Smooth muscle cell (in vitro differentiated cells): ENCODE measurements at regions not wholly inside any gene's neighbourhood (a gene's known extent, or its start where the extent isn't known, plus 50 kb on each side); places are given as distances from the start of the nearest gene placed in this dataset.
A peak's percentile ranks its signal among the peaks of the same experiment; 100 is the strongest.
"Not testable (repeated sequence)": the region's sequence is repeated elsewhere in the genome, so short reads cannot be mapped to it uniquely, and the experiment has no call there.

Experiments used
- DNase-seq: peaks from one replicate; lab custom pipeline; 2025; ENCODE audit not compliant: unreplicated experiment; lab: John Stamatoyannopoulos, UW
- H2AFZ ChIP-seq: fragments of 200-600 bp; sonication (generic); 2 replicates; pipeline ENCODE4 v1.6.0; 2016; ENCODE audit warnings: antibody characterized with exemption, low read depth, mild to moderate bottlenecking
- H3F3A ChIP-seq: fragments of 200-600 bp; sonication (generic); 2 replicates; pipeline ENCODE4 v1.6.0; 2017; ENCODE audit warnings: antibody characterized with exemption, low read depth
- H3K27ac ChIP-seq: fragments of 200-600 bp; sonication (generic); 2 replicates; pipeline ENCODE4 v1.5.1; 2016; ENCODE audit warnings: low read depth, mild to moderate bottlenecking
- H3K27me3 ChIP-seq: fragments of 200-600 bp; sonication (generic); 2 replicates; pipeline ENCODE4 v1.6.1; 2016; ENCODE audit warnings: low read depth, mild to moderate bottlenecking
- H3K36me3 ChIP-seq: fragments of 200-600 bp; sonication (generic); 2 replicates; pipeline ENCODE4 v1.5.1; 2016; ENCODE audit warnings: low read depth
- H3K4me1 ChIP-seq: fragments of 200-600 bp; sonication (generic); 2 replicates; pipeline ENCODE4 v1.5.1; 2016; ENCODE audit warnings: low read depth
- H3K4me2 ChIP-seq: fragments of 200-600 bp; sonication (generic); 2 replicates; pipeline ENCODE4 v1.6.0; 2016; ENCODE audit warnings: mild to moderate bottlenecking
- H3K4me3 ChIP-seq: fragments of 200-600 bp; sonication (generic); 2 replicates; pipeline ENCODE4 v1.5.1; 2016; ENCODE audit warnings: mild to moderate bottlenecking
- H3K79me2 ChIP-seq: fragments of 200-600 bp; sonication (generic); 2 replicates; pipeline ENCODE4 v1.6.0; 2016; ENCODE audit warnings: low read depth, mild to moderate bottlenecking
- H3K9ac ChIP-seq: fragments of 200-600 bp; sonication (generic); 2 replicates; pipeline ENCODE4 v1.6.0; 2016; ENCODE audit warnings: low read depth
- H3K9me3 ChIP-seq: fragments of 200-600 bp; sonication (generic); replicated peaks from 2 replicates; pipeline ENCODE4 v1.5.1; 2016; ENCODE audit warnings: low read depth
- H4K20me1 ChIP-seq: fragments of 200-600 bp; sonication (generic); 2 replicates; pipeline ENCODE4 v1.6.0; 2016; ENCODE audit warnings: low read depth
- CTCF ChIP-seq: fragments of 200-600 bp; sonication (generic); IDR thresholded peaks from 2 replicates; pipeline ENCODE4 v1.5.1; 2017; ENCODE audit warnings: borderline replicate concordance, mild to moderate bottlenecking, antibody characterized with exemption; ENCODE audit not compliant: insufficient read depth, poor library complexity, severe bottlenecking
- WGBS: methylation state at CpG from one replicate; pipeline ENCODE4 v1.1.7; 2016; ENCODE audit warnings: low lambda C conversion rate; 5-methylcytosine and 5-hydroxymethylcytosine counted together

- Histone ChIP-seq H3K36me3 (no peaks in the 10 kb centered on the region), H3K4me1 (no peaks in the 10 kb centered on the region), H4K20me1 (no peaks in the 10 kb centered on the region), H3K9ac (no peak overlapping the region), H3K4me2 (no peak overlapping the region), H3K9me3 (no peaks in the 10 kb centered on the region), H3K4me3 (no peak overlapping the region), H2AFZ (no peak overlapping the region), H3K27me3 (no peaks in the 10 kb centered on the region), H3K27ac (no peak overlapping the region), H3F3A (no peaks in the 10 kb centered on the region), H3K79me2 (no peaks in the 10 kb centered on the region)
- WGBS, result 95% methylated on average over 1 of the region's 1 CpG
- no peak for TF ChIP-seq CTCF
- DNase-seq, result no peak
Measured at GRCh38 chr13:72556945-72557344, 170.5 kb downstream of the MZT1 start.

- no peaks in the 10 kb centered on the region for H4K20me1 ChIP-seq
- DNase-seq, result no peak
- no peak overlapping the region for H3K4me3 ChIP-seq
- TF ChIP-seq CTCF, result no peak
- no peaks in the 10 kb centered on the region for H3F3A ChIP-seq
- WGBS, result 92% methylated on average over 3 of the region's 3 CpGs
- no peaks in the 10 kb centered on the region for H3K4me1 ChIP-seq
- no peak overlapping the region for H3K9ac ChIP-seq
- no peak overlapping the region for H3K4me2 ChIP-seq
- no peak overlapping the region for H3K27ac ChIP-seq
- no peaks in the 10 kb centered on the region for H3K27me3 ChIP-seq
- no peaks in the 10 kb centered on the region for H3K36me3 ChIP-seq
- H2AFZ ChIP-seq, result no peak overlapping the region
- H3K9me3 ChIP-seq, result no peaks in the 10 kb centered on the region
- no peaks in the 10 kb centered on the region for H3K79me2 ChIP-seq
Measured at GRCh38 chr13:72555601-72556000, 171.8 kb downstream of the MZT1 start.

GRCh38 chr13:72552731-72553130 lies 174.7 kb downstream of the MZT1 start:
- Histone ChIP-seq H3K27me3 (no peaks in the 10 kb centered on the region), H3K9ac (no peak overlapping the region), H3F3A (no peaks in the 10 kb centered on the region), H3K4me2 (peak overlapping the region; percentile 64), H3K36me3 (no peaks in the 10 kb centered on the region), H3K27ac (no peak overlapping the region), H4K20me1 (no peaks in the 10 kb centered on the region), H3K4me1 (no peaks in the 10 kb centered on the region), H2AFZ (peak overlapping the region; percentile 28), H3K4me3 (no peak overlapping the region), H3K79me2 (no peaks in the 10 kb centered on the region), H3K9me3 (no peaks in the 10 kb centered on the region)
- DNase-seq, result no peak
- TF ChIP-seq CTCF, result no peak
- WGBS, result 41% methylated on average over 3 of the region's 3 CpGs

GRCh38 chr13:72545895-72546294 lies 181.5 kb downstream of the MZT1 start:
- H3K27ac ChIP-seq, H3K9me3 ChIP-seq, H3K9ac ChIP-seq, H3K4me1 ChIP-seq, DNase-seq, H3K4me3 ChIP-seq, H3F3A ChIP-seq, H2AFZ ChIP-seq, H4K20me1 ChIP-seq, H3K36me3 ChIP-seq, H3K4me2 ChIP-seq, H3K27me3 ChIP-seq, H3K79me2 ChIP-seq: not testable (repeated sequence)
- 79% methylated on average over 1 of the region's 1 CpG for WGBS
